Activated CD8-positive, alpha-beta memory T cell treated with anti-CD3 and anti-CD28 coated beads for 36 hours (primary cell): ENCODE measurements at regions not wholly inside any gene's neighbourhood (a gene's known extent, or its start where the extent isn't known, plus 50 kb on each side); places are given as distances from the start of the nearest gene placed in this dataset.

Source experiments
- CTCF ChIA-PET: fragments of 350-600 bp; sonication (Branson Sonifier 250); formaldehyde crosslinking; loops from one replicate; lab custom pipeline; 2021; ENCODE audit warnings: antibody characterized with exemption; lab: Charles Lee
- POLR2A ChIA-PET: fragments of 350-600 bp; sonication (Branson Sonifier 250); formaldehyde crosslinking; loops from one replicate; lab custom pipeline; 2021; ENCODE audit warnings: antibody characterized with exemption; lab: Charles Lee

- ChIA-PET POLR2A (no interaction called here), CTCF (no interaction called here)
These were observed 349.3 kb upstream of the B3GAT1 start for GRCh38 chr11:134761386-134761785.

DNA sequence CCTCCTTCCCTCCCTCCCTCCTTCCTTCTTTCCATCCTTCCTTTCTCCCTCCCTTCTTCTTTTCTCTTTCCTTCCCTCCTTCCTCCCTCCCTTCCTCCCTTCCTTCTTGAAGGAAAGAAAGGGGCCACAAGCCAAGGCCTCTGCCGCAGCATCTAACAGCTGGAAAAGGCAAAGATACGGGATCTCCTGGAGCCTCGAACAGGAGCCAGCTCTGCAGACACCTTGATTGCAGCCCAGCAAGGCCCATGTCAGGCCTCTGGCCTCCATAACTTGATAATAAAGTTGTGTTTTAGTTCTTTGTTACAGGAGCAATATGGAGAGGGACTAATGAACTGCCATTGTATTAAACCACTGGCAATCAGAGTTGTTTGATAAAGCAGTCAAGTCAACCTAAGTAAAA, 348.9 kb upstream of the B3GAT1 start:
- POLR2A ChIA-PET = no interaction called here
- CTCF ChIA-PET = no interaction called here

DNA sequence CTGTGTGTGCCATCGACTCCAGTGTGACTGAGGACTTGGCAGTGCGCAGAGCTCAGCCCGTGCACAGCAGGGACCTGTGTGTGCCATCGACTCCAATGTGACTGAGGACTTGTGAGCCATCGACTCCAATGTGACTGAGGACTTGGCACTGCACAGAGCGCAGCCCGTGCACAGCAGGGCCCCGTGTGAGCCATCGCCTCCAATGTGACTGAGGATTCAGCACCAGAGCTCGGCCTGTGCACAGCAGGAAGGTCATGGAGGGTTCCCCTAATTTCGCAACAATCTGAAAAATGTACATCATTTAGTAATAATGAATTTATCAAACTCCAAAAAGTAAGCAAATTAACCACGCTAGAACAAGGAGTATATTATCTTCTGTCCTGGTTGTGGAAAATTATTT, 348.3 kb upstream of the B3GAT1 start:
- POLR2A ChIA-PET = no interaction called here
- CTCF ChIA-PET = no interaction called here

DNA sequence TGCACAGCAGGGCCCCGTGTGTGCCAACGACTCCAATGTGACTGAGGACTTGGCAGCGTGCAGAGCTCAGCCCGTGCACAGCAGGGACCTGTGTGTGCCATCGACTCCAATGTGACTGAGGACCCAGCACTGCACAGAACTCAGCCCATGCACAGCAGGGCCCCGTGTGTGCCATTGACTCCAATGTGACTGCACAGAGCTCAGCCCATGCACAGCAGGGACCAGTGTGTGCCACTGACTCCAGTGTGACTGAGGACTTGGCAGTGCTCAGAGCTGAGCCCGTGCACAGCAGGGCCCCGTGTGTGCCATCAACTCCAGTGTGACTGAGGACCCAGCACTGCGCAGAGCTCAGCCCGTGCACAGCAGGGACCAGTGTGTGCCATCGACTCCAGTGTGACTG, 347.8 kb upstream of the B3GAT1 start:
- ChIA-PET POLR2A (no interaction called here), CTCF (no interaction called here)

- POLR2A ChIA-PET = no interaction called here
- CTCF ChIA-PET = no interaction called here
These were observed 347.2 kb upstream of the B3GAT1 start for GRCh38 chr11:134759274-134759673.

GRCh38 chr11:134758342-134758931, 346.4 kb upstream of the B3GAT1 start:
- CTCF ChIA-PET = no interaction called here
- POLR2A ChIA-PET = no interaction called here

DNA sequence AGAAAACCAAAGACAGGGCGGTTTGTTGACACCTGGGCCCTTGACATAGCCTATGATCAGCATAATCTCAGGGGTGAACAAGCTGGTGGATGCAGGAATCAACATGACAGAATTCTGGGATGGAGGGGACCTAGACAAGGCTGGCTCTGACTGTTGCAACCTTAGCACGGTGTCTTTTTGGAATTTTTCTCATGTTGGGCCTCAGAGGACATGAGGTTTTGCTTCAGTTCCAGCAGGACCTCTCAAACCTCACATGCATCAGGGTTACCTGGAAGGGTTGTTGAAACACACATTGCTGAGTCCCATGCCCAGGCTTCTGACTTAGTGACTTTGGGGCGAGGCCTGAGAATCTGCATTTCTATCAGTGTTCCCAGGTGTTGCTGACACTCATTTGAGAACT, 345.6 kb upstream of the B3GAT1 start:
- ChIA-PET POLR2A (no interaction called here), CTCF (no interaction called here)

GRCh38 chr11:134756811-134757540, 344.9 kb upstream of the B3GAT1 start:
- ChIA-PET CTCF (no interaction called here), POLR2A (no interaction called here)

DNA sequence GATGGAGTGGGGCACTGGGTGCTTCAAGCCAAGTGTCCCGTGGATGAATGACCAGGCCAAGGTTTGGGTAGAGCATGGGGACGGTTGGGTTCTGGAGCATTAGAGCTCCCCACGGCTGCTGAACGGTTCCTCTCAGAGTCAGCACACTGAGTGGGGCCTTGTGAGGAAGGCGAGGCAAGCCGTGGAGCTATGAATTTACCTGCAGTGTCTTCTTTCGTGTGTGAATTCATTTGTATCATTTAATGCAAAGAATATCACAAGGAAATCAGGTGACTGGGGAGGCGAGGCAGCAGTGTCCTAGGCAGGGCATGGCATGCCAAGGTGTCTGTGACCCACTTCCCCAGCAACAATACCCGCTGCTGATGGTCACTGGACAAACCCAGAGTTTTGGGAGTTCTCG, 343.5 kb upstream of the B3GAT1 start:
- ChIA-PET POLR2A (no interaction called here), CTCF (no interaction called here)

DNA sequence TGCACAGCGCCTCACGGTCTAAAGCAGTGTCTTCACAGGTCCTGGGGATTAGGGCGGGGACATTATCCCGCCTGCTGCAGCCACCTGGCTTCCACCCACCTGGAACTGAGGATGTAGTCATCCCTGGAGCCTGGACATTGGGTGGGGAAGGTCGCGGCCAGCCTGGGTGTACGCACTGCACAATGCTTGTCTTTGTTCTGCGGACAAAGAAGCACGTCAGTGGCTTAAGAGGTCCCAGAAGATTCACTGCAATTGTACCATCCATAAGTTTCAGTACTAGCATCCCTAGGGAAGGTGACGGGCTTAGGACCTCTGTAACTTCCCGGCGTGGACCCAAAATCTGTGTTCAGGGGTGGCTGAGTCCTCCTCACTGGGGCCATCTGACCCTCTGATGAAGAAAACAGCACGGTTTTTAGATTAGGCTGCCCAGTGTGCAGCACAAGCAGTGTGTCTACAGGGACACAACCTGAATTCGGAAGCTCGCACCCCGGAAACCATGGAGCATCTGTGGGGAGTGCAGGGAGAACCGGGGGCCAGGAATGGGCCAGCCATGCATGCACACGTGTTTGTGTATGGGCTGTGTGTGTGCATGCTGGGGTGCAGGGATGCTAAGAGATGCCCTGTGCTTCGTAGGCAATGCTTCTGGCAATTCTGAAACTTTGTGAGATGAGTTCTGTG, 342.6 kb upstream of the B3GAT1 start:
- CTCF ChIA-PET = no interaction called here
- POLR2A ChIA-PET = no interaction called here

DNA sequence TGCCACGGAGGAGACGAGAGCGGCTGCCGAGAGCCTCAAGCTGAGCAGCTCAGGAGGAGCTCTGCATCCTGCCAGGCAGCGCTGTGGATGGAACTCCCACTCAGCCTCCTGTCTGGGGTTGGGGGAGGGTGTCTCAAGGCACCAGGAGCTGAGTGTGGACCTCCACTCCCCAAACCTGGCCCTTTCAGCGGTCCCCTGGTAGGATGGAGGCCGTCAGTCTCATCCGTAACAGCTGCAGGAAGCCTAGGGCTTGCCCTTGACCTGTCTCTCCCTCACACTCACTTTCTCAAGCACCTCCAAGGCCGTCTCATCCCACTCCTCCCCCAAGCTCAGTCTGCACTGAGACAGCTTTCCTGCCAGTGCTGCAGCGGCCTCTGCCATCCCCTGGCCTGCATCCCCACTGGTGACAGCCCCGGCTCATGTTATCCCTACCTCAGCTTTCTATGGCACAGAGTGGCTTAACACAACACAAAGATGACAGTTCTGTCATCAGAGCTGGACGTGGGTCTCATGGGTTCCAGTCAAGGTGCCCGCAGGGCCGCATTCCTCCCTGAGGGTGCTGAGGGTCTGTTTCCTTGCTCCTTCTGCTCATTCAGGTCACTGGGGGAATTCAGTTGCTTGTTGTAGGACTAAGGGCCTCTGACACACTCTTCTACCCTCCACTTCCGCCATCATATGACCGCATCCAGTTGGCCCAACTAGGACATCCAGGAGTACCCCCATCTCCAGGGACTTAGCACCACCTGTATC, 341.9 kb upstream of the B3GAT1 start:
- ChIA-PET POLR2A (no interaction called here), CTCF (no interaction called here)

DNA sequence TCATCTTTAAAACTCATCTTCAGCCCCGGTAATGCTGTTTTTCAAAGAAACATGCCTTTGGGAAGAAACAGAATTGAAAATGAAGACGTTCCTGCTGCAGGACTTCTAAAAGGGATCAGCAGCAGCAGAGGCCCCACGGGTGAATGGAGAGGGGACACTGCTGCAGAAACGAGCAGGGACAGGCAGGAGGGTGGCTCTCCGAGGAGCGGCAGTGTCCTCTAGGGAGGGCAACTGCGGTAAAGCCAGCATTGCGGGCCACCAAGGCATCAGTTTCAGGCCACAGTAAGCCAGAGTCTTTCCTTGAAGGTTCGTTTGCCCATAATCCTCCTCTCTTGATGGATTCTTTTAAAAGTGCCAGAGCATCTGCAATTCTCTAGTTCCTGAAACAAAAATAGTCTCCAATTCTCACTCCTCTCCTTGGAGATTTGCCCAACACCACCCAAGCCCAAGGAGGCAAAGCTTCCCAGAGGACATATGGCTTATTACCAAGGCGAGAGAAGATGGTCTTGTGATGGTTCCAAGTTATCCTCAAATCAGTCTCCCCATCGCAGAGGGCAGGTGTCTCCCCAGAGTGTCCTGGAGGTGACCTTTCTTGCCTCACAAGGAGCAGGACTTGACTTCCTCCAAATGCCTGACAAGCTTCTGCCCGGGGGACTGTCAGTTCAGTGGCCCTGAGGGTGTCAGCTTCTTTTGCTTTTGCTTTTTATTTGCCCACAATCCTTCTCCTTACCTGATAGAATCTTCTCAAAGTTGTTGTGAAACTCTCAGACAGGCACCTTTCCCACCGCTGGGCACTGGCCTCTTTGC, 341.1 kb upstream of the B3GAT1 start:
- ChIA-PET POLR2A (no interaction called here), CTCF (no interaction called here)

GRCh38 chr11:134752526-134752925, 340.5 kb upstream of the B3GAT1 start:
- POLR2A ChIA-PET = no interaction called here

GRCh38 chr11:134751766-134752165, 339.7 kb upstream of the B3GAT1 start:
- ChIA-PET CTCF (no interaction called here), POLR2A (no interaction called here)

More at GRCh38 chr11:134752526-134752925, 340.5 kb upstream of the B3GAT1 start:
- CTCF ChIA-PET = no interaction called here

- POLR2A ChIA-PET = no interaction called here
- CTCF ChIA-PET = no interaction called here
These were observed 339.1 kb upstream of the B3GAT1 start for GRCh38 chr11:134751031-134751585.

DNA sequence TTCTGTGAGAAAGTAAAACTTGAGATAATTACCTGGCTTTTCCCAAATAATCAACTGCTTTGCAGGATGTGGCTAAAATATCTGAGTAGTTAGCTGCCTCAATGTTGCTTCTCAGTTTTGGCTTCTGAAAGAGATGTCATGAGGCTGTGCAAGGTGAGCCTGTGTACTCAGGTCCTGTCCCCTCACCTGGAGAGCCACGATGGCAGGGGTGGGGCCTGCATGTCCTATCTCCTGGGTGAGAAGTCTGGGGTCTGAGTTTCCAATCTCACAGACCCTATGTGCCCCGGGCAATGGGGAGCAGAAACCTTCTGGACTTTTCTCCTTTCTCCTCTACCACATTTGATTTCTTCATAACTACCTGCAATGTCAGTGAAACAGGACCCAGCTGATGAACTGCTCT, 338.6 kb upstream of the B3GAT1 start:
- ChIA-PET POLR2A (no interaction called here), CTCF (no interaction called here)

- POLR2A ChIA-PET = no interaction called here
- CTCF ChIA-PET = no interaction called here
These were observed 337.2 kb upstream of the B3GAT1 start for GRCh38 chr11:134749040-134749839.

DNA sequence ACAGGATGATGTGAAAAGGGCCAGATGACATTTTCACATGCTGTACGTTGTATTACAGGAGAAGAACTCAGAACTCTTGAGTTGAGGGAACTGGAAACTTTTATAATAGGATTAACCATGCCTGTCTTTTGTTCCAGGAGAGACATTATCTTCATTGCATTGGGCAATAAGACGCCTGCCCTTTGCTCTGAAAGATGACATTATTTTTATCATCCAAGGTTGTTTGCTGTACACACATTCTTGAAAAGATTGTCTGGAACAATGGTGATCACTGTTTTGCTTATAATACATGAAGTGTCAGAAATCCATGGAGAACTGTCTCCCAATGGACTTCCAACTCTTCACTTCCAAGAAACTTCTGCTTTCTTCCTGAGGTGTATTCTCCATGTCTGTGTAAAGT, 334.6 kb upstream of the B3GAT1 start:
- ChIA-PET CTCF (no interaction called here), POLR2A (no interaction called here)

GRCh38 chr11:134745456-134745855, 333.4 kb upstream of the B3GAT1 start:
- CTCF ChIA-PET = no interaction called here
- POLR2A ChIA-PET = no interaction called here
